CD4-positive, alpha-beta T cell (primary cell): ENCODE measurements at regions not wholly inside any gene's neighbourhood (a gene's known extent, or its start where the extent isn't known, plus 50 kb on each side); places are given as distances from the start of the nearest gene placed in this dataset.
"Not testable (repeated sequence)": the region's sequence is repeated elsewhere in the genome, so short reads cannot be mapped to it uniquely, and the experiment has no call there.

Experiments used
- ATAC-seq: fragments of 200-7000 bp; cut with Tn5 transposase; one replicate; pipeline ENCODE4 v1.10.0; 2022; ENCODE audit warnings: mild to moderate bottlenecking; ENCODE audit not compliant: poor library complexity
- CTCF ChIA-PET: fragments of 350-600 bp; sonication (Branson Sonifier 250); formaldehyde crosslinking; loops from one replicate; lab custom pipeline; 2021; ENCODE audit warnings: antibody characterized with exemption, inconsistent platforms; lab: Charles Lee
- POLR2A ChIA-PET: fragments of 350-600 bp; sonication (Branson Sonifier 250); formaldehyde crosslinking; loops from one replicate; lab custom pipeline; 2021; ENCODE audit warnings: antibody characterized with exemption, inconsistent platforms; lab: Charles Lee
- DNase-seq, 14 experiments: peaks; one replicate each; pipeline ENCODE4 v3.0.0-alpha.2; 2013 to 2020; ENCODE audit warnings: mixed read lengths in 2 of 14
- H3K27ac ChIP-seq, 2 donors: one replicate each; pipeline versions ENCODE4 v1.5.1 to v1.7.0; 2013; ENCODE audit warnings: low read length in 2 of 2, low read depth in 1 of 2, mild to moderate bottlenecking in 1 of 2
- H3K27me3 ChIP-seq, 2 experiments: 1 replicate in 1 of 2; 2 replicates in 1 of 2; pipeline versions ENCODE4 v1.6.1 to v1.7.0; 2013; ENCODE audit warnings: low read length in 2 of 2, control low read depth in 1 of 2, mild to moderate bottlenecking in 1 of 2, moderate library complexity in 1 of 2; ENCODE audit not compliant: insufficient read depth in 2 of 2, control insufficient read depth in 1 of 2
- H3K36me3 ChIP-seq: one replicate; pipeline ENCODE4 v1.6.1; 2013; ENCODE audit warnings: low read length, control low read depth; ENCODE audit not compliant: insufficient read depth
- H3K4me1 ChIP-seq: one replicate; pipeline ENCODE4 v1.6.1; 2013; ENCODE audit warnings: low read length, control low read depth; ENCODE audit not compliant: insufficient read depth
- H3K4me3 ChIP-seq: one replicate; pipeline ENCODE4 v1.5.1; 2013; ENCODE audit warnings: mild to moderate bottlenecking, low read length, moderate library complexity
- H3K9me3 ChIP-seq, 2 experiments: 1 replicate in 1 of 2; 2 replicates in 1 of 2; pipeline versions ENCODE4 v1.6.1 to v1.7.0; 2013; ENCODE audit warnings: low read length in 2 of 2, mild to moderate bottlenecking in 2 of 2, control low read depth in 1 of 2, moderate library complexity in 1 of 2; ENCODE audit not compliant: control insufficient read depth in 1 of 2, insufficient read depth in 1 of 2
- H3K27ac Mint-ChIP-seq: one replicate; pipeline ENCODE4 v1.8.0; 2020; ENCODE audit warnings: mixed read lengths
- H3K27me3 Mint-ChIP-seq: one replicate; pipeline ENCODE4 v1.8.0; 2021; ENCODE audit warnings: mixed read lengths
- H3K36me3 Mint-ChIP-seq: one replicate; pipeline ENCODE4 v1.8.0; 2021; ENCODE audit warnings: low read depth, mixed read lengths
- H3K4me1 Mint-ChIP-seq: one replicate; pipeline ENCODE4 v1.8.0; 2021; ENCODE audit warnings: low read depth, mixed read lengths
- H3K4me3 Mint-ChIP-seq: one replicate; pipeline ENCODE4 v1.8.0; 2020; ENCODE audit warnings: mild to moderate bottlenecking, mixed read lengths
- H3K9me3 Mint-ChIP-seq: one replicate; pipeline ENCODE4 v1.8.0; 2020; ENCODE audit warnings: mixed read lengths
- CTCF ChIP-seq: fragments of 200-600 bp; IDR thresholded peaks from one replicate; pipeline ENCODE4 v1.8.0; 2022; ENCODE audit warnings: antibody characterized with exemption, mild to moderate bottlenecking
- intact Hi-C, 2 experiments: fragments of 100-400 bp; cut with DNase I in 1 of 2; cut with micrococcal nuclease in 1 of 2; formaldehyde crosslinking; loops; one replicate each; pipeline versions ENCODE4 v1.15.1 to v1.9.0; 2023 to 2025; cut with DNase I, micrococcal nuclease

- Histone ChIP-seq H3K36me3 (no peaks in the 10 kb centered on the region), H3K4me3 (no peak overlapping the region), H3K27me3 (peaks cover 3 to 6% of the 10 kb centered on the region in 2 experiments), H3K4me1 (no peaks in the 10 kb centered on the region), H3K27ac (no peak overlapping the region), H3K9me3 (peaks cover 0 to 6% of the 10 kb centered on the region in 2 experiments)
- DNase-seq, result no peak
- Mint-ChIP-seq H3K27me3 (peaks cover 52% of the 10 kb centered on the region), H3K9me3 (peaks cover 6% of the 10 kb centered on the region), H3K4me3 (no peak overlapping the region), H3K36me3 (no peaks in the 10 kb centered on the region), H3K4me1 (no peaks in the 10 kb centered on the region), H3K27ac (no peak overlapping the region)
- intact Hi-C loops, result no loop called here
- TF ChIP-seq CTCF, result no peak
- ChIA-PET POLR2A (no interaction called here), CTCF (no interaction called here)
- ATAC-seq, result no peak
Observed at GRCh38 chr16:5166486-5166885, 68.9 kb upstream of the EEF2KMT start.

- H3K4me1 ChIP-seq, H3K4me3 ChIP-seq, intact Hi-C loops, H3K4me3 Mint-ChIP-seq, H3K27ac Mint-ChIP-seq, H3K27me3 ChIP-seq, H3K36me3 ChIP-seq, POLR2A ChIA-PET, ATAC-seq, H3K36me3 Mint-ChIP-seq, H3K9me3 ChIP-seq, H3K27ac ChIP-seq, CTCF ChIA-PET, H3K4me1 Mint-ChIP-seq, DNase-seq, H3K9me3 Mint-ChIP-seq: not testable (repeated sequence)
- H3K27me3 Mint-ChIP-seq, result peaks cover 52% of the 10 kb centered on the region
Observed at GRCh38 chr16:5165429-5165828, 67.8 kb upstream of the EEF2KMT start.

GRCh38 chr16:5162801-5163200, 65.2 kb upstream of the EEF2KMT start:
- H3K4me3 ChIP-seq, H3K4me1 Mint-ChIP-seq, ATAC-seq, H3K27me3 ChIP-seq, H3K36me3 ChIP-seq, H3K4me3 Mint-ChIP-seq, intact Hi-C loops, H3K9me3 Mint-ChIP-seq, H3K36me3 Mint-ChIP-seq, DNase-seq, H3K4me1 ChIP-seq, CTCF ChIA-PET, H3K9me3 ChIP-seq, H3K27ac ChIP-seq, H3K27ac Mint-ChIP-seq: not testable (repeated sequence)
- POLR2A ChIA-PET, result interaction anchor here (0.6 kb wide), 1 partner anchor 885 kb away, joined by 3 read pairs; no protein-coding TSS in a partner anchor
- H3K27me3 Mint-ChIP-seq, result peaks cover 40% of the 10 kb centered on the region

- H3K27me3 Mint-ChIP-seq, result peaks cover 34% of the 10 kb centered on the region
- ATAC-seq, H3K4me3 ChIP-seq, H3K4me1 Mint-ChIP-seq, H3K27me3 ChIP-seq, H3K36me3 ChIP-seq, H3K9me3 ChIP-seq, H3K4me3 Mint-ChIP-seq, H3K4me1 ChIP-seq, H3K9me3 Mint-ChIP-seq, H3K36me3 Mint-ChIP-seq, intact Hi-C loops, CTCF ChIA-PET, H3K27ac Mint-ChIP-seq, POLR2A ChIA-PET, DNase-seq, H3K27ac ChIP-seq: not testable (repeated sequence)
Observed at GRCh38 chr16:5161888-5162287, 64.3 kb upstream of the EEF2KMT start.

GRCh38 chr16:5160010-5160409, 62.4 kb upstream of the EEF2KMT start:
- H3K4me1 ChIP-seq, ATAC-seq, H3K36me3 ChIP-seq, intact Hi-C loops, DNase-seq, H3K9me3 ChIP-seq, H3K4me3 Mint-ChIP-seq, H3K4me1 Mint-ChIP-seq, H3K9me3 Mint-ChIP-seq, POLR2A ChIA-PET, H3K27me3 ChIP-seq, H3K4me3 ChIP-seq, H3K36me3 Mint-ChIP-seq, H3K27ac ChIP-seq, H3K27ac Mint-ChIP-seq: not testable (repeated sequence)
- H3K27me3 Mint-ChIP-seq, result peaks cover 22% of the 10 kb centered on the region
- CTCF ChIA-PET, result interaction anchor here (0.6 kb wide), 1 partner anchor 331 kb away, joined by 4 read pairs; no protein-coding TSS in a partner anchor

- H3K36me3 Mint-ChIP-seq, H3K9me3 ChIP-seq, H3K4me1 Mint-ChIP-seq, H3K36me3 ChIP-seq, H3K4me3 Mint-ChIP-seq, intact Hi-C loops, H3K27me3 ChIP-seq, H3K9me3 Mint-ChIP-seq, H3K27ac Mint-ChIP-seq, CTCF ChIA-PET, POLR2A ChIA-PET, H3K4me1 ChIP-seq, H3K27ac ChIP-seq, ATAC-seq, H3K4me3 ChIP-seq, DNase-seq: not testable (repeated sequence)
- peaks cover 20% of the 10 kb centered on the region for H3K27me3 Mint-ChIP-seq
Observed at GRCh38 chr16:5159537-5159936, 61.9 kb upstream of the EEF2KMT start.
